ENCODE measurements at regions not wholly inside any gene's neighbourhood (a gene's known extent, or its start where the extent isn't known, plus 50 kb on each side); places are given as distances from the start of the nearest gene placed in this dataset.
A peak's percentile ranks its signal among the peaks of the same experiment; 100 is the strongest.

DNA sequence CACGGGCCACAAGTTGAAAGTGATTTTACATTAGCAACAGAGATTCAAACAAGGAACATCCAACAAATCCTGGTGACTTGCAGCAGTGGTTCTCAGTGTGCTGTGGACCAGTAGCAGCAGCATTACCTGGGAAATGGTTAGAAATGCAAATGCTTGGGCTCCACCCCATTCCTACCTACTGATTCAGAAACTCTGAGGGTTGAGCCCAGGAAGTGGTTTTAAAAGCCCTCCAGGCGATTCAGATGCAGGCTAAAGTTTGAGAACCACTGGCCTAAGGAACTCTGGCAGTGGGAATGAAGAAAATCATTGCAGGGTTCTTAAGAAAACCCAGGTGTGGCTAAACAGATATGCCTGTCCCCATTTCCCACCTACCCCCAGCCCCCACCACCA, 398.8 kb downstream of the ENC1 start:
- H3K9me3 Mint-ChIP-seq = no peaks in the 10 kb centered on the region
- POLR2A ChIA-PET = no interaction called here
- peaks cover 2 to 29% (median 17%) of the 10 kb centered on the region in 5 donors for H3K27me3 Mint-ChIP-seq
- no peaks in the 10 kb centered on the region for H3K9me3 ChIP-seq (ENCODE audit: control insufficient read depth in 2 of 3, low read length in 3 of 3)
- no peak overlapping the region for H3K4me3 Mint-ChIP-seq
- no peaks in the 10 kb centered on the region for H3K36me3 ChIP-seq (ENCODE audit: control insufficient read depth in 2 of 3, insufficient read depth in 3 of 3, low read length in 3 of 3)
- no peak overlapping the region for H3K4me3 ChIP-seq (ENCODE audit: low read length)
- no peaks in the 10 kb centered on the region for H3K4me1 ChIP-seq (ENCODE audit: control insufficient read depth in 2 of 2, insufficient read depth in 2 of 2, low read length in 2 of 2)
- intact Hi-C loops (cut with micrococcal nuclease) = no loop called here
- DNase-seq (no peak), ATAC-seq (no peak)
- H3K27ac Mint-ChIP-seq = no peak overlapping the region
- no peaks in the 10 kb centered on the region for H3K36me3 Mint-ChIP-seq
- H3K27ac ChIP-seq (ENCODE audit: low read depth, low read length) = no peak overlapping the region
- CTCF ChIA-PET = no interaction called here
- H3K27me3 ChIP-seq (ENCODE audit: control insufficient read depth in 2 of 2, insufficient read depth in 2 of 2, low read length in 2 of 2) = peaks cover 0 to 3% of the 10 kb centered on the region in 2 donors
- H3K4me1 Mint-ChIP-seq = peaks cover 0 to 3% (median 0%) of the 10 kb centered on the region in 7 donors

- H3K27me3 ChIP-seq (ENCODE audit: control insufficient read depth in 2 of 2, insufficient read depth in 2 of 2, low read length in 2 of 2) = peaks cover 0 to 6% of the 10 kb centered on the region in 2 donors
- ChIA-PET POLR2A (no interaction called here), CTCF (no interaction called here)
- Mint-ChIP-seq H3K27ac (no peak overlapping the region), H3K4me1 (peaks cover 0 to 3% (median 0%) of the 10 kb centered on the region in 7 donors), H3K36me3 (no peaks in the 10 kb centered on the region), H3K27me3 (peaks cover 2 to 29% (median 17%) of the 10 kb centered on the region in 5 donors), H3K4me3 (no peak overlapping the region), H3K9me3 (no peaks in the 10 kb centered on the region)
- no peak overlapping the region for H3K27ac ChIP-seq (ENCODE audit: low read depth, low read length)
- H3K4me1 ChIP-seq (ENCODE audit: control insufficient read depth in 2 of 2, insufficient read depth in 2 of 2, low read length in 2 of 2) = no peaks in the 10 kb centered on the region
- no peak overlapping the region for H3K4me3 ChIP-seq (ENCODE audit: low read length)
- peak; percentile 44 for ATAC-seq
- intact Hi-C loops (cut with micrococcal nuclease) = no loop called here
- no peaks in the 10 kb centered on the region for H3K36me3 ChIP-seq (ENCODE audit: control insufficient read depth in 2 of 3, insufficient read depth in 3 of 3, low read length in 3 of 3)
- no peaks in the 10 kb centered on the region for H3K9me3 ChIP-seq (ENCODE audit: control insufficient read depth in 2 of 3, low read length in 3 of 3)
- no peak for DNase-seq
These were observed 399.5 kb downstream of the ENC1 start for GRCh38 chr5:74240783-74241750.

DNA sequence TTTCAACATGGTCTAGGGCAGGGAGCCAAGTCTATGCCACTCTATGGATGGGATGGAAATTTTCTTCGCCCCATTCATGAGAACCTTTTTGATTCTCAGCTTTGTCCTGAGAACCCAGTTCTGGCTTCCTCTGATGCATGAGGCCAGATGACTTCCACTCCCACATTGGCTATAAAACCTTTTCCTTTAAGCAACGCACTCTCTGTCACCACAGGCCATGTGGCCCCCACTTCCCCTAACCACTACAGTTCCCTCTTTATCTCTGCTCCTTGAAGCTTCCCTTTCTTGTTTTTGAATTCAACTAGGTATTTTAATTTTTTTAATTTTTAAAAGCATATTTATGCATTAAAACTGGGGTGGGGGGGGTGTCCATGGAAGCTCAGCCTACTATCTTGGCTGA, 401.3 kb downstream of the ENC1 start:
- ATAC-seq = peak; percentile 83
- H3K4me1 ChIP-seq (ENCODE audit: control insufficient read depth in 2 of 2, insufficient read depth in 2 of 2, low read length in 2 of 2) = no peaks in the 10 kb centered on the region
- ChIA-PET POLR2A (no interaction called here), CTCF (interaction anchor here (0.6 kb wide), 1 partner anchor 14 kb away, joined by 3 read pairs; no protein-coding TSS in a partner anchor)
- Mint-ChIP-seq H3K36me3 (no peaks in the 10 kb centered on the region), H3K9me3 (no peaks in the 10 kb centered on the region), H3K4me1 (peaks cover 0 to 3% (median 0%) of the 10 kb centered on the region in 7 donors), H3K27me3 (peaks cover 2 to 29% (median 20%) of the 10 kb centered on the region in 5 donors), H3K4me3 (no peak overlapping the region), H3K27ac (no peak overlapping the region)
- intact Hi-C loops (cut with micrococcal nuclease) = no loop called here
- no peak overlapping the region for H3K27ac ChIP-seq (ENCODE audit: low read depth, low read length)
- H3K4me3 ChIP-seq (ENCODE audit: low read length) = no peak overlapping the region
- no peak for DNase-seq
- peaks cover 0 to 6% of the 10 kb centered on the region in 2 donors for H3K27me3 ChIP-seq (ENCODE audit: control insufficient read depth in 2 of 2, insufficient read depth in 2 of 2, low read length in 2 of 2)
- no peaks in the 10 kb centered on the region for H3K9me3 ChIP-seq (ENCODE audit: control insufficient read depth in 2 of 3, low read length in 3 of 3)
- no peaks in the 10 kb centered on the region for H3K36me3 ChIP-seq (ENCODE audit: control insufficient read depth in 2 of 3, insufficient read depth in 3 of 3, low read length in 3 of 3)

DNA sequence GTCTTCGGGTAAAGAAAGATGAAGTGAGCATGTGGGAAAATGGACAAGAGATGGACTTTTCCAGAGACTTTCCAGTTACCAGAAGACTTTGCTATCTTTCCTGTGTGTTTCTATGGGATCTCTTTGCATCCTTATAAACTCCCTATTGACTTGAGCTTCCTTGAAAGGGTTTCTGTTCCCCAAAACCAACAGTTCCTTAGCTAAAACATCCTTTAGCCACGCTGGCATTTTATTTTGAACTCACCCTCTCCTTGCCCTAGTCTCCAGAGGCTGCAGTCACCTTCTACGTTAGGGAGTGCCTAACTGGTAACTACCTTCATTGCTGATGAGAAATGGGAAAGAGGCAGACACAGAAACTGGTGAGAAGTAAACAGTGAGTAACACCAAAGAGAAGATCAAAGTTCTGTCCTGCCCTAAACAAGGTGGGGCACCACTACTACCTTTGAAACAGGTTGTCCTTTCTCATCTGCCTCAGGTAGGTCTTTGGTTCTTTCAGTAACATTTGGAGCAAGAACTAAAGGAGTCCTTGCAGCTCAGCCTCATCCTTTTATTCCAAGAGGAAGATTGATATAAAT, 402.9 kb downstream of the ENC1 start:
- Mint-ChIP-seq H3K36me3 (no peaks in the 10 kb centered on the region), H3K4me1 (peaks cover 0 to 3% (median 0%) of the 10 kb centered on the region in 7 donors), H3K4me3 (no peak overlapping the region), H3K9me3 (peaks cover 0 to 3% (median 0%) of the 10 kb centered on the region in 11 donors), H3K27ac (no peak overlapping the region), H3K27me3 (peaks cover 0 to 28% (median 21%) of the 10 kb centered on the region in 5 donors)
- ATAC-seq = no peak
- no peak overlapping the region for H3K27ac ChIP-seq (ENCODE audit: low read depth, low read length)
- no peaks in the 10 kb centered on the region for H3K36me3 ChIP-seq (ENCODE audit: control insufficient read depth in 2 of 3, insufficient read depth in 3 of 3, low read length in 3 of 3)
- H3K4me3 ChIP-seq (ENCODE audit: low read length) = no peak overlapping the region
- intact Hi-C loops (cut with micrococcal nuclease) = no loop called here
- H3K4me1 ChIP-seq (ENCODE audit: control insufficient read depth in 2 of 2, insufficient read depth in 2 of 2, low read length in 2 of 2) = no peaks in the 10 kb centered on the region
- no peaks in the 10 kb centered on the region for H3K9me3 ChIP-seq (ENCODE audit: control insufficient read depth in 2 of 3, low read length in 3 of 3)
- CTCF ChIA-PET = no interaction called here
- POLR2A ChIA-PET = no interaction called here
- peaks cover 0 to 6% of the 10 kb centered on the region in 2 donors for H3K27me3 ChIP-seq (ENCODE audit: control insufficient read depth in 2 of 2, insufficient read depth in 2 of 2, low read length in 2 of 2)
- DNase-seq = no peak

DNA sequence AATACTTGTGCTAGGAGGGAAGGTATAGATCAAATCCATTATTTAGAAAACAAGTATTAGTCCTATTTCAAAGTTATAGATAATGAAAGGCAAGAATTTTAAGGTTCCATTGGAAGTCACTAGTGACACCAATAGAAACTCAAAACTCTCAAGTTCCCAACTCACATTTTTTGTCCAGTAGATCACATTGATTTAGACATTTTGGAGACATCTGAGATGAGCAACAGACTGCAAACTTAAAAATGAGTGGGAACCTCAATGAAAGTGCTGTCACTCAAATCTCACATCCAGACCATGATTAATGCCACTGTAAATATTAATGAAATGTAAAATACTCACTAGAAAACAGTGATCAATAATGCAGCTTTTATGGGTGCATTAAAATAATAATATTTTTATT, 405.0 kb downstream of the ENC1 start:
- peaks cover 0 to 6% of the 10 kb centered on the region in 2 donors for H3K27me3 ChIP-seq (ENCODE audit: control insufficient read depth in 2 of 2, insufficient read depth in 2 of 2, low read length in 2 of 2)
- ChIA-PET CTCF (no interaction called here), POLR2A (no interaction called here)
- intact Hi-C loops (cut with micrococcal nuclease) = no loop called here
- no peaks in the 10 kb centered on the region for H3K4me1 Mint-ChIP-seq
- no peaks in the 10 kb centered on the region for H3K9me3 ChIP-seq (ENCODE audit: control insufficient read depth in 2 of 3, low read length in 3 of 3)
- H3K36me3 Mint-ChIP-seq = no peaks in the 10 kb centered on the region
- no peak overlapping the region for H3K4me3 ChIP-seq (ENCODE audit: low read length)
- H3K27me3 Mint-ChIP-seq = peaks cover 0 to 35% (median 32%) of the 10 kb centered on the region in 5 donors
- peaks cover 0 to 3% (median 0%) of the 10 kb centered on the region in 11 donors for H3K9me3 Mint-ChIP-seq
- no peak overlapping the region for H3K27ac Mint-ChIP-seq
- no peak overlapping the region for H3K4me3 Mint-ChIP-seq
- H3K27ac ChIP-seq (ENCODE audit: low read depth, low read length) = no peak overlapping the region
- no peaks in the 10 kb centered on the region for H3K4me1 ChIP-seq (ENCODE audit: control insufficient read depth in 2 of 2, insufficient read depth in 2 of 2, low read length in 2 of 2)
- no peaks in the 10 kb centered on the region for H3K36me3 ChIP-seq (ENCODE audit: control insufficient read depth in 2 of 3, insufficient read depth in 3 of 3, low read length in 3 of 3)
- DNase-seq (no peak), ATAC-seq (no peak)

DNA sequence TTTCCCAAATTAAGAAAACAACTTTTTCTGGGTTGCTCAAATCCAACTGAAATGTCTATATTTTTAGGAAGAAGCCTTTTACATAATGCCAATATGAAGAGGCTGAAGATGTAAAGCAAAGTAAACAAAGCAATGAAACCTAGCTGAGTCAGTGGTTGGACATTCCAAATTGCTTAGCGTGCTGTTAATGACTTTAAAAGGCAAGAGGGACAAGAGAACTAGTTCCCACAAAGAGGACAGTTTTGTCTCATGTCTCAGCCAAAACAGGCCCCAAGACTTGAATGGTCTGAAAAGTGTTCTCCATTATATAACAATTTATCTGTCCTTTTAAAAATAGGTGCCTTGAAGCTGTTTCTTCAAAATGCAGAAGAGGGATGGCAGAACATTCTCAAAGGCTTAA, 407.0 kb downstream of the ENC1 start:
- no peak for DNase-seq
- Histone ChIP-seq H3K4me1 (ENCODE audit: control insufficient read depth in 2 of 2, insufficient read depth in 2 of 2, low read length in 2 of 2) (no peaks in the 10 kb centered on the region), H3K27me3 (ENCODE audit: control insufficient read depth in 2 of 2, insufficient read depth in 2 of 2, low read length in 2 of 2) (peaks cover 0 to 6% of the 10 kb centered on the region in 2 donors), H3K9me3 (ENCODE audit: control insufficient read depth in 2 of 3, low read length in 3 of 3) (no peaks in the 10 kb centered on the region), H3K36me3 (ENCODE audit: control insufficient read depth in 2 of 3, insufficient read depth in 3 of 3, low read length in 3 of 3) (no peaks in the 10 kb centered on the region), H3K27ac (ENCODE audit: low read depth, low read length) (no peak overlapping the region), H3K4me3 (ENCODE audit: low read length) (no peak overlapping the region)
- Mint-ChIP-seq H3K36me3 (no peaks in the 10 kb centered on the region), H3K27ac (no peak overlapping the region), H3K4me1 (no peaks in the 10 kb centered on the region), H3K4me3 (no peak overlapping the region), H3K9me3 (peaks cover 0 to 6% (median 0%) of the 10 kb centered on the region in 11 donors), H3K27me3 (peaks cover 0 to 34% (median 21%) of the 10 kb centered on the region in 5 donors)
- ChIA-PET CTCF (no interaction called here), POLR2A (no interaction called here)
- ATAC-seq = no peak
- intact Hi-C loops (cut with micrococcal nuclease) = no loop called here
